ENCODE measurements at regions not wholly inside any gene's neighbourhood (a gene's known extent, or its start where the extent isn't known, plus 50 kb on each side); places are given as distances from the start of the nearest gene placed in this dataset.

- WGBS (ENCODE audit: missing lambda C conversion rate): 10% methylated on average over 4 of the region's 11 CpGs
- CTCF ChIA-PET: no interaction called here
- no peak overlapping the region for H3K27ac ChIP-seq
- no peak overlapping the region for H3K4me3 ChIP-seq
- ATAC-seq (no peak), DNase-seq (ENCODE audit: low read depth in 1 of 2, low spot score in 1 of 2) (no peak), FAIRE-seq (no peak)
- no peak overlapping the region for H3K4me2 ChIP-seq
- TF ChIP-seq CEBPB (IDR thresholded peaks at IDR 0.05): no peak
- no peak for TF ChIP-seq HMGXB4 (CRISPR knock-in tag; IDR thresholded peaks at IDR 0.05; ENCODE audit: borderline replicate concordance)
- TF ChIP-seq, protein P1, sequence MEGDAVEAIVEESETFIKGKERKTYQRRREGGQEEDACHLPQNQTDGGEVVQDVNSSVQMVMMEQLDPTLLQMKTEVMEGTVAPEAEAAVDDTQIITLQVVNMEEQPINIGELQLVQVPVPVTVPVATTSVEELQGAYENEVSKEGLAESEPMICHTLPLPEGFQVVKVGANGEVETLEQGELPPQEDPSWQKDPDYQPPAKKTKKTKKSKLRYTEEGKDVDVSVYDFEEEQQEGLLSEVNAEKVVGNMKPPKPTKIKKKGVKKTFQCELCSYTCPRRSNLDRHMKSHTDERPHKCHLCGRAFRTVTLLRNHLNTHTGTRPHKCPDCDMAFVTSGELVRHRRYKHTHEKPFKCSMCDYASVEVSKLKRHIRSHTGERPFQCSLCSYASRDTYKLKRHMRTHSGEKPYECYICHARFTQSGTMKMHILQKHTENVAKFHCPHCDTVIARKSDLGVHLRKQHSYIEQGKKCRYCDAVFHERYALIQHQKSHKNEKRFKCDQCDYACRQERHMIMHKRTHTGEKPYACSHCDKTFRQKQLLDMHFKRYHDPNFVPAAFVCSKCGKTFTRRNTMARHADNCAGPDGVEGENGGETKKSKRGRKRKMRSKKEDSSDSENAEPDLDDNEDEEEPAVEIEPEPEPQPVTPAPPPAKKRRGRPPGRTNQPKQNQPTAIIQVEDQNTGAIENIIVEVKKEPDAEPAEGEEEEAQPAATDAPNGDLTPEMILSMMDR (IDR thresholded peaks at IDR 0.05): no peak
- no peak for TF ChIP-seq HOXA7 (CRISPR knock-in tag; IDR thresholded peaks at IDR 0.05)
- TF ChIP-seq ZNF302 (CRISPR knock-in tag; IDR thresholded peaks at IDR 0.05): no peak
- TF ChIP-seq MAFK (IDR thresholded peaks at IDR 0.05; ENCODE audit: partially characterized antibody): no peak
- TF ChIP-seq EHMT2 (IDR thresholded peaks at IDR 0.05; ENCODE audit: low read depth): no peak
- TF ChIP-seq SMC3 (IDR thresholded peaks at IDR 0.05): no peak
- TF ChIP-seq FOXS1 (CRISPR knock-in tag; IDR thresholded peaks at IDR 0.05): no peak
- no peak for TF ChIP-seq ZFP36 (IDR thresholded peaks at IDR 0.05; ENCODE audit: borderline replicate concordance, partially characterized antibody)
- H3K9me3 ChIP-seq: no peaks in the 10 kb centered on the region
- no peaks in the 10 kb centered on the region for H3K4me1 ChIP-seq
- POLR2A ChIA-PET: no interaction called here
Measured at GRCh38 chr6:91715171-91715805, 1128.4 kb upstream of the MAP3K7 start.

DNA sequence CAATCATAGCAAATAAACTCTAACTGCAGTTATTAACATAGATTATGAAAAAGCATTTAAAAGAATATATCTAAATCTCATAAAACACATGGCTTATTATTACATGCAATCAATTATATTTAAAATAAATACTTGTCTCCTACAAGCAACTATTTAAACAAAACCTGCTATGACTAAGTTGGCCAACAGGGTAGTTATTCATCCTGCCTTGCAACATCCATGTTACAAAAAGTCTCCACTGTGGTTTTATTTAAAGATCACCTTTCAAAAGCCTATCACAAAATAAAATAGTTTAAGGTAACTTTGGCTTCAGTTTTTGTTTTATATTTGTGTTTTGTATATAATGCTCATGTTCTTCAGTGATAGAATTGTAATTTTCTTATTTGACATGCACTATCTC is 1127.0 kb upstream of the MAP3K7 start:
- Histone ChIP-seq H3K27ac (no peak overlapping the region), H3K4me2 (no peak overlapping the region), H3K9me3 (no peaks in the 10 kb centered on the region), H3K4me3 (no peak overlapping the region), H3K4me1 (no peaks in the 10 kb centered on the region)
- POLR2A ChIA-PET: no interaction called here
- DNase-seq (ENCODE audit: low read depth in 1 of 2, low spot score in 1 of 2) (no peak), ATAC-seq (no peak), FAIRE-seq (no peak)
- CTCF ChIA-PET: no interaction called here
- TF ChIP-seq E2F6 (IDR thresholded peaks at IDR 0.05; ENCODE audit: borderline replicate concordance, low read depth) (no peak), USF2 (IDR thresholded peaks at IDR 0.05) (no peak), CBX8 (IDR thresholded peaks at IDR 0.05) (no peak), CHD4 (IDR thresholded peaks at IDR 0.05; ENCODE audit: borderline replicate concordance) (no peak), ZC3H11A (IDR thresholded peaks at IDR 0.05) (no peak), GATA3 (IDR thresholded peaks at IDR 0.05; ENCODE audit: borderline replicate concordance) (no peak), MAZ (IDR thresholded peaks at IDR 0.05; ENCODE audit: borderline replicate concordance, low read depth, low read length) (no peak), NR3C1 (IDR thresholded peaks at IDR 0.05) (no peak), ZNF302 (CRISPR knock-in tag; IDR thresholded peaks at IDR 0.05) (no peak), TP53 (CRISPR knock-in tag; IDR thresholded peaks at IDR 0.05) (no peak), KDM5A (IDR thresholded peaks at IDR 0.05) (no peak), NFE2L2 (conservative IDR thresholded peaks at IDR 0.05; ENCODE audit: low read length) (no peak)
